GM21515 (cell line): ENCODE measurements at regions not wholly inside any gene's neighbourhood (a gene's known extent, or its start where the extent isn't known, plus 50 kb on each side); places are given as distances from the start of the nearest gene placed in this dataset.

Source experiments
- ATAC-seq: cut with Tn5 transposase; IDR thresholded peaks from one replicate; pipeline ENCODE4 v1.9.1; 2021; ENCODE audit not compliant: unreplicated experiment

- no peak for ATAC-seq
Observed at GRCh38 chr18:53819174-53819573, 405.3 kb downstream of the MBD2 start.

- ATAC-seq = no peak
Observed at GRCh38 chr18:53817976-53818950, 406.2 kb downstream of the MBD2 start.

- ATAC-seq = no peak
Observed at GRCh38 chr18:53800171-53800570, 424.3 kb downstream of the MBD2 start.

- ATAC-seq = no peak
Observed at GRCh38 chr18:53799134-53799533, 425.3 kb downstream of the MBD2 start.

GRCh38 chr18:53798516-53798915 is 426.0 kb downstream of the MBD2 start:
- no peak for ATAC-seq

- ATAC-seq = no peak
Observed at GRCh38 chr18:53797998-53798495, 426.4 kb downstream of the MBD2 start.

GRCh38 chr18:53796040-53796729 is 428.3 kb downstream of the MBD2 start:
- ATAC-seq = peak; percentile 87

GRCh38 chr18:53795610-53796009 is 428.9 kb downstream of the MBD2 start:
- ATAC-seq = peak; percentile 24

- ATAC-seq = no peak
Observed at GRCh38 chr18:53795061-53795460, 429.4 kb downstream of the MBD2 start.

GRCh38 chr18:53792762-53793161 is 431.7 kb downstream of the MBD2 start:
- no peak for ATAC-seq

- no peak for ATAC-seq
Observed at GRCh38 chr18:53790786-53791185, 433.7 kb downstream of the MBD2 start.

- no peak for ATAC-seq
Observed at GRCh38 chr18:53789376-53790247, 434.9 kb downstream of the MBD2 start.

GRCh38 chr18:53785811-53786210 is 438.7 kb downstream of the MBD2 start:
- ATAC-seq = no peak

- no peak for ATAC-seq
Observed at GRCh38 chr18:53784253-53784652, 440.2 kb downstream of the MBD2 start.

GRCh38 chr18:53780666-53781065 is 443.8 kb downstream of the MBD2 start:
- no peak for ATAC-seq

GRCh38 chr18:53772293-53772692 is 452.2 kb downstream of the MBD2 start:
- no peak for ATAC-seq

GRCh38 chr18:53771664-53772063 is 452.8 kb downstream of the MBD2 start:
- ATAC-seq = no peak

GRCh38 chr18:53765211-53765610 is 459.3 kb downstream of the MBD2 start:
- ATAC-seq = no peak

GRCh38 chr18:53764086-53764485 is 460.4 kb downstream of the MBD2 start:
- no peak for ATAC-seq

GRCh38 chr18:53757328-53757727 is 467.1 kb downstream of the MBD2 start:
- no peak for ATAC-seq

GRCh38 chr18:53756610-53756972 is 467.9 kb downstream of the MBD2 start:
- ATAC-seq = no peak
